ENCODE measurements at regions not wholly inside any gene's neighbourhood (a gene's known extent, or its start where the extent isn't known, plus 50 kb on each side); places are given as distances from the start of the nearest gene placed in this dataset.
A peak's percentile ranks its signal among the peaks of the same experiment; 100 is the strongest.

DNA sequence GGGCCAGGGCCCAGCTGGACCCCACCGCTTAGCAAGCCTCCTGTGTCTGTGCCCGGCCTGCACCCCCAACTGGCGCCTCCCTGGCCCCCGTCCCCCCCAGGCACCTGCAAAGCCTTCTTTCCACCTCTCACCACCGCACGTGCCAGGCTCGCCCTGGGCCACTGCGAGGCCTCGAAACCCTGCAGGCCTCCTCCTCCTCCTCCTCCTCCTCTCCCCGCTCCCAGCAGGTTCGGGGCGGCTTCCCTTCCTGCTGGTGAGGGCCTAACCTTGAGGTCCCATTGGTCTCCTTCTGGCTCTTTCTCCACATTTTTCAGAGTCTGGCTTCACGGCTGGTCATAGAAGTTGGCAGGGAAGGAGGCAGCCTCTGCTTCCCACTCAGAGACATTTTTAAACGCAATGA is 76.8 kb upstream of the GATA5 start:
- CTCF ChIA-PET = no interaction called here
- DNase-seq (ENCODE audit: low read depth, low spot score) (no peak), ATAC-seq (no peak)
- H3K27ac ChIP-seq (ENCODE audit: low read length) = peak overlapping the region; percentile 52
- H3K27me3 ChIP-seq (ENCODE audit: control insufficient read depth, insufficient read depth, low read length) = no peaks in the 10 kb centered on the region
- intact Hi-C loops (cut with micrococcal nuclease; ENCODE audit: unreplicated experiment) (no loop called here), in situ Hi-C loops (cut with HindIII; ENCODE audit: low pct_unique_long_range_greater_than_20kb, low sequenced_read_pairs) (no loop called here)
- TF ChIP-seq POLR2AphosphoS5 (IDR thresholded peaks at IDR 0.05; ENCODE audit: low read depth, low read length) (no peak), TCF7L2 (IDR thresholded peaks at IDR 0.05; ENCODE audit: low read depth, low read length) (no peak), SIN3A (IDR thresholded peaks at IDR 0.05; ENCODE audit: borderline replicate concordance, insufficient read depth, low read depth, low read length) (no peak)
- TF ChIP-seq, protein P1, sequence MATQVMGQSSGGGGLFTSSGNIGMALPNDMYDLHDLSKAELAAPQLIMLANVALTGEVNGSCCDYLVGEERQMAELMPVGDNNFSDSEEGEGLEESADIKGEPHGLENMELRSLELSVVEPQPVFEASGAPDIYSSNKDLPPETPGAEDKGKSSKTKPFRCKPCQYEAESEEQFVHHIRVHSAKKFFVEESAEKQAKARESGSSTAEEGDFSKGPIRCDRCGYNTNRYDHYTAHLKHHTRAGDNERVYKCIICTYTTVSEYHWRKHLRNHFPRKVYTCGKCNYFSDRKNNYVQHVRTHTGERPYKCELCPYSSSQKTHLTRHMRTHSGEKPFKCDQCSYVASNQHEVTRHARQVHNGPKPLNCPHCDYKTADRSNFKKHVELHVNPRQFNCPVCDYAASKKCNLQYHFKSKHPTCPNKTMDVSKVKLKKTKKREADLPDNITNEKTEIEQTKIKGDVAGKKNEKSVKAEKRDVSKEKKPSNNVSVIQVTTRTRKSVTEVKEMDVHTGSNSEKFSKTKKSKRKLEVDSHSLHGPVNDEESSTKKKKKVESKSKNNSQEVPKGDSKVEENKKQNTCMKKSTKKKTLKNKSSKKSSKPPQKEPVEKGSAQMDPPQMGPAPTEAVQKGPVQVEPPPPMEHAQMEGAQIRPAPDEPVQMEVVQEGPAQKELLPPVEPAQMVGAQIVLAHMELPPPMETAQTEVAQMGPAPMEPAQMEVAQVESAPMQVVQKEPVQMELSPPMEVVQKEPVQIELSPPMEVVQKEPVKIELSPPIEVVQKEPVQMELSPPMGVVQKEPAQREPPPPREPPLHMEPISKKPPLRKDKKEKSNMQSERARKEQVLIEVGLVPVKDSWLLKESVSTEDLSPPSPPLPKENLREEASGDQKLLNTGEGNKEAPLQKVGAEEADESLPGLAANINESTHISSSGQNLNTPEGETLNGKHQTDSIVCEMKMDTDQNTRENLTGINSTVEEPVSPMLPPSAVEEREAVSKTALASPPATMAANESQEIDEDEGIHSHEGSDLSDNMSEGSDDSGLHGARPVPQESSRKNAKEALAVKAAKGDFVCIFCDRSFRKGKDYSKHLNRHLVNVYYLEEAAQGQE (IDR thresholded peaks at IDR 0.05; ENCODE audit: insufficient read depth in 1 of 2, low read depth in 2 of 2, low read length in 1 of 2) = no peak
- TF ChIP-seq, protein P2, sequence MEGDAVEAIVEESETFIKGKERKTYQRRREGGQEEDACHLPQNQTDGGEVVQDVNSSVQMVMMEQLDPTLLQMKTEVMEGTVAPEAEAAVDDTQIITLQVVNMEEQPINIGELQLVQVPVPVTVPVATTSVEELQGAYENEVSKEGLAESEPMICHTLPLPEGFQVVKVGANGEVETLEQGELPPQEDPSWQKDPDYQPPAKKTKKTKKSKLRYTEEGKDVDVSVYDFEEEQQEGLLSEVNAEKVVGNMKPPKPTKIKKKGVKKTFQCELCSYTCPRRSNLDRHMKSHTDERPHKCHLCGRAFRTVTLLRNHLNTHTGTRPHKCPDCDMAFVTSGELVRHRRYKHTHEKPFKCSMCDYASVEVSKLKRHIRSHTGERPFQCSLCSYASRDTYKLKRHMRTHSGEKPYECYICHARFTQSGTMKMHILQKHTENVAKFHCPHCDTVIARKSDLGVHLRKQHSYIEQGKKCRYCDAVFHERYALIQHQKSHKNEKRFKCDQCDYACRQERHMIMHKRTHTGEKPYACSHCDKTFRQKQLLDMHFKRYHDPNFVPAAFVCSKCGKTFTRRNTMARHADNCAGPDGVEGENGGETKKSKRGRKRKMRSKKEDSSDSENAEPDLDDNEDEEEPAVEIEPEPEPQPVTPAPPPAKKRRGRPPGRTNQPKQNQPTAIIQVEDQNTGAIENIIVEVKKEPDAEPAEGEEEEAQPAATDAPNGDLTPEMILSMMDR (IDR thresholded peaks at IDR 0.05) = no peak
- H3K4me3 ChIP-seq (ENCODE audit: low read depth in 2 of 2, low read length in 2 of 2) = no peak overlapping the region
- POLR2A ChIA-PET = no interaction called here
- H3K36me3 ChIP-seq (ENCODE audit: control insufficient read depth, insufficient read depth, low read length) = no peaks in the 10 kb centered on the region
- peaks cover 72% of the 10 kb centered on the region for H3K4me1 ChIP-seq (ENCODE audit: control insufficient read depth, insufficient read depth, low read length)
- H3K9me3 ChIP-seq (ENCODE audit: control insufficient read depth, insufficient read depth, low read depth, low read length) = no peaks in the 10 kb centered on the region
- no TSS peak for BruUV-seq (replicated peaks)

DNA sequence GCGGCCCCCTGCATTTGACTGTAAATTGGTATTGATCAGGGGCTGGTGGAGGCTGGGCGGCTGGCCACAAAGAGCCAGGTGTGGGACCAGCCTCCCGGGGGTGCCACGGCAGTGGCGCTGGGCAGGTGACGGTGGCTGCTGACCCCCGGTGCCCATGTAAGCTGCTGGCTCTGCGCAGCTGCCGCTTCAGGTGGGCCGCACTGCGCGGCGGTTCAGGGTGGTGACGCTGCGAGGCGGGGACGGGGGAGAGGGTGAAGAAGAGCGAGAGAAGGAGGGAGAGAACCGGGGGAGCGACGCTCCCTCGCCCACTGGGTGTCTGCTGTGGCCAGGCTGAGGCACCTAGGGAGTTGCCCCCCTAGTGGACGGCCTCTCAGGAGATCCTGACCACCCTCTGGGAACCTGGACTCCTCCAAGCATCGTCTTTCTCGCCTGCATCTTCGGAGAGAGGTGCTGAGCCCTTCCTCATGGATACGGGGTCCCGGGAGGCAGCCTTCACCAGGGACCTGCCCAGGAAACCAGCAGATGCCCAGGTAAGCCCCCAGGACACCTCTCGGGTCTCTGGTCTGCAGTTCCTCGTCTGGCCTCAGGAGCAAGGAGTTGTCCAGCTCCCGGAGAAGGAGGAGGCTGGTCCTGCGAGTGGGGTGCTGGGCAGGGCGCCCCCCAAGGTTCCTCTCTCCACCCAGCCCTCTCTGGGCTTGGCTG is 77.5 kb upstream of the GATA5 start:
- Histone ChIP-seq H3K36me3 (ENCODE audit: control insufficient read depth, insufficient read depth, low read length) (no peaks in the 10 kb centered on the region), H3K27me3 (ENCODE audit: control insufficient read depth, insufficient read depth, low read length) (no peaks in the 10 kb centered on the region), H3K27ac (ENCODE audit: low read length) (peak overlapping the region; percentile 52), H3K4me1 (ENCODE audit: control insufficient read depth, insufficient read depth, low read length) (peaks cover 75% of the 10 kb centered on the region), H3K9me3 (ENCODE audit: control insufficient read depth, insufficient read depth, low read depth, low read length) (no peaks in the 10 kb centered on the region), H3K4me3 (ENCODE audit: low read depth in 2 of 2, low read length in 2 of 2) (no peak overlapping the region)
- DNase-seq (ENCODE audit: low read depth, low spot score) (no peak), ATAC-seq (no peak)
- in situ Hi-C loops (cut with HindIII; ENCODE audit: low pct_unique_long_range_greater_than_20kb, low sequenced_read_pairs) = no loop called here
- TF ChIP-seq, protein P2 (IDR thresholded peaks at IDR 0.05) = no peak
- TF ChIP-seq SIN3A (IDR thresholded peaks at IDR 0.05; ENCODE audit: borderline replicate concordance, insufficient read depth, low read depth, low read length) (no peak), TCF7L2 (IDR thresholded peaks at IDR 0.05; ENCODE audit: low read depth, low read length) (no peak), POLR2AphosphoS5 (IDR thresholded peaks at IDR 0.05; ENCODE audit: low read depth, low read length) (no peak)
- TF ChIP-seq, protein P1 (IDR thresholded peaks at IDR 0.05; ENCODE audit: insufficient read depth in 1 of 2, low read depth in 2 of 2, low read length in 1 of 2) = no peak
- ChIA-PET POLR2A (interaction anchor here (0.5 kb wide), 1 partner anchor 89 kb away, joined by 3 read pairs; the partner anchor contains the start of gene SLCO4A1), CTCF (no interaction called here)
- no TSS peak for BruUV-seq (replicated peaks)
- intact Hi-C loops (cut with micrococcal nuclease; ENCODE audit: unreplicated experiment) = no loop called here
